ENCODE measurements at regions not wholly inside any gene's neighbourhood (a gene's known extent, or its start where the extent isn't known, plus 50 kb on each side); places are given as distances from the start of the nearest gene placed in this dataset.

DNA sequence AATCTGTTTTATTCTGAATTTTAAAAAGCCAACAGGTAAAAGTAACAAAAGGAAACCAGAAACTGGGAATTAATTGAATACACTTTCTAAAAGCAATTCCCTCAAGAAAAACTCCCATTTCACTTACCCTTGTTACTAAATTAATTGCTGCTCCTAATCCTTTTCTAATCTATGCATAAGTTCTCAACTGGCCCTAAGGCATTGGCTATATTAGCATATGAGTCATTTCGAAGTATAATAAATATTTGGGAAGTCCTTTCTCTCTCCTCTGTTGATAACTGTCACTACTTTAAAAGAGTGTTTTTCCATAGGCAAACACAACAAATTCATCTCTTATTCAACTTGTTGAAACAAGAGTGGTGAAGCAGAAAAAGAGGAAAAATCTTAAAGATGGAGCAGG lies 486.5 kb upstream of the HTR2C start:
- TF ChIP-seq YY1 (IDR thresholded peaks at IDR 0.05; ENCODE audit: insufficient read depth, insufficient read length) (no peak), SUZ12 (IDR thresholded peaks at IDR 0.05; ENCODE audit: extremely low read depth, insufficient read depth, insufficient read length) (no peak), ZNF274 (IDR thresholded peaks at IDR 0.05; ENCODE audit: low read depth, low read length) (no peak)
- no peaks in the 10 kb centered on the region for H3K27me3 ChIP-seq (ENCODE audit: insufficient read depth, insufficient read length)

DNA sequence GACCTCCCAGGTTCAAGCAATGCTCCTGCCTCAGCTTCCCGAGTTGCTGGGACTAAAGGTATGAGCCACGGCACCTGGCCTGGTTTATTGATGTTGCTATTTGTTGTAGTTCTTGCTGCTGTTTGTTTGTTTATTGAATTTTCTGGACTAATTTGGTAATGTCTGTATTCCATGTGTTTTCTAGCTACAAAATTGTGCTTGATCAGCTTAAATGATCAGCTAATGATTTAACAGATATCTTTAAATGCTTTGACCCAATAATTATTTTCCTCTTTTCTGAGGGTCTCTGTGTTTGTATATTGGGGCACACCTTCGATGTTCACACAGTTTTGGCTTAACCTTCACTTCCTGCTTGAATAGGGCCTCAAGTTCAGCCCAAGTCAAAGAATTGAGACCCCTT lies 488.1 kb upstream of the HTR2C start:
- H3K36me3 ChIP-seq (ENCODE audit: insufficient read depth, insufficient read length, low read length) = no peaks in the 10 kb centered on the region
- no peak for DNase-seq (ENCODE audit: low read depth, low spot score)
- TF ChIP-seq ZNF274 (IDR thresholded peaks at IDR 0.05; ENCODE audit: low read depth, low read length) = no peak
- TF ChIP-seq SUZ12 (IDR thresholded peaks at IDR 0.05; ENCODE audit: extremely low read depth, insufficient read depth, insufficient read length) = no peak
- no peak for TF ChIP-seq YY1 (IDR thresholded peaks at IDR 0.05; ENCODE audit: insufficient read depth, insufficient read length)
- no peak overlapping the region for H3K9ac ChIP-seq (ENCODE audit: insufficient read length, low read depth)
- no peaks in the 10 kb centered on the region for H3K27me3 ChIP-seq (ENCODE audit: insufficient read depth, insufficient read length)
- no peak overlapping the region for H3K4me3 ChIP-seq (ENCODE audit: insufficient read length, low read depth)
- H3K9me3 ChIP-seq (ENCODE audit: insufficient read depth, low read length) = no peaks in the 10 kb centered on the region
- H3K4me1 ChIP-seq (ENCODE audit: insufficient read depth, insufficient read length) = no peaks in the 10 kb centered on the region

More for the DNA sequence above, 486.5 kb upstream of the HTR2C start:
- Histone ChIP-seq H3K36me3 (ENCODE audit: insufficient read depth, insufficient read length, low read length) (no peaks in the 10 kb centered on the region), H3K9ac (ENCODE audit: insufficient read length, low read depth) (no peak overlapping the region), H3K4me3 (ENCODE audit: insufficient read length, low read depth) (no peak overlapping the region), H3K4me1 (ENCODE audit: insufficient read depth, insufficient read length) (no peaks in the 10 kb centered on the region), H3K9me3 (ENCODE audit: insufficient read depth, low read length) (no peaks in the 10 kb centered on the region)
- DNase-seq (ENCODE audit: low read depth, low spot score) = no peak

DNA sequence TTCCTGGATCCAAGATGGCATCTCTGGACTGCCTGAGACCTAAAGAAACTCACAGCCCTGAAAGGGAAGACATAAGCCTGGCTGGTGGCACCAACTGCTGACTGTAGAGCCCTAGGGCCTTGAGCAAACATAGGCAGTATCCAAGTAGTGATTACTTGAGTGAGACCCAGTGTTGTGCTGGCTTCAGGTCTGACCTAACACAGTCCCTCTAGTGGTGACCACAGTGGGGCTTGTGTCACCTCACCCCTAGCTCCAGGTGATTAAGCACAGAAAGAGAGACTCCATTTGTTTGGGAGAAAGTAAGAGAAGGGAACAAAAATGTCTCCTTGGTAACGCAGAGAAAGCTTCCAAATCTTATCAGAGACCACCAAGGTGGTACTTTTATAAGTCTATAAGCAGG lies 496.3 kb upstream of the HTR2C start:
- H3K4me1 ChIP-seq (ENCODE audit: insufficient read depth, insufficient read length) = no peaks in the 10 kb centered on the region
- no peaks in the 10 kb centered on the region for H3K27me3 ChIP-seq (ENCODE audit: insufficient read depth, insufficient read length)
- H3K9me3 ChIP-seq (ENCODE audit: insufficient read depth, low read length) = no peaks in the 10 kb centered on the region
- no peak overlapping the region for H3K4me3 ChIP-seq (ENCODE audit: insufficient read length, low read depth)
- TF ChIP-seq YY1 (IDR thresholded peaks at IDR 0.05; ENCODE audit: insufficient read depth, insufficient read length) (no peak), SUZ12 (IDR thresholded peaks at IDR 0.05; ENCODE audit: extremely low read depth, insufficient read depth, insufficient read length) (no peak), ZNF274 (IDR thresholded peaks at IDR 0.05; ENCODE audit: low read depth, low read length) (no peak)
- H3K36me3 ChIP-seq (ENCODE audit: insufficient read depth, insufficient read length, low read length) = no peaks in the 10 kb centered on the region
- no peak for DNase-seq (ENCODE audit: low read depth, low spot score)
- H3K9ac ChIP-seq (ENCODE audit: insufficient read length, low read depth) = no peak overlapping the region

DNA sequence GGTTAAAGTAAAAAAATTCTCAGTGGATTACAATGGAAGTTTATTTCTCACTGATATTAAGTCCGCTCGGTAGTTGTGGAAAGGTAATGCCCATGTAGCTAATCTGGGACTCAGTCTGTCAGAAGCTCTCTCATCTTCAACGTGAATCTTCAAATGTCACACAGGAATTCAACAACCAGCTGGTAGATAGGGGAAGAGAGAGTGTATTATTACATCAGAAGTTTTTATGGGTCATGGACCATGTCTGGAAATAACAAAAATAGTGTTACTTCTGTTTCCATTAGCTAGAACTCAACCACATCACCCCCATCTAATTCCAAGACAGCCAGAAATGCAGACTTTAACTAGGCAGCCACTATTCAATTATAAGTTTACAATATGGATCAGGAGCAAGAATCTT lies 506.1 kb upstream of the HTR2C start:
- no peaks in the 10 kb centered on the region for H3K36me3 ChIP-seq (ENCODE audit: insufficient read depth, insufficient read length, low read length)
- no peak for TF ChIP-seq ZNF274 (IDR thresholded peaks at IDR 0.05; ENCODE audit: low read depth, low read length)
- no peak for TF ChIP-seq YY1 (IDR thresholded peaks at IDR 0.05; ENCODE audit: insufficient read depth, insufficient read length)
- TF ChIP-seq SUZ12 (IDR thresholded peaks at IDR 0.05; ENCODE audit: extremely low read depth, insufficient read depth, insufficient read length) = no peak
- no peak overlapping the region for H3K4me3 ChIP-seq (ENCODE audit: insufficient read length, low read depth)
- no peaks in the 10 kb centered on the region for H3K4me1 ChIP-seq (ENCODE audit: insufficient read depth, insufficient read length)
- no peak overlapping the region for H3K9ac ChIP-seq (ENCODE audit: insufficient read length, low read depth)
- H3K9me3 ChIP-seq (ENCODE audit: insufficient read depth, low read length) = no peaks in the 10 kb centered on the region
- no peaks in the 10 kb centered on the region for H3K27me3 ChIP-seq (ENCODE audit: insufficient read depth, insufficient read length)
- DNase-seq (ENCODE audit: low read depth, low spot score) = no peak

- Histone ChIP-seq H3K36me3 (ENCODE audit: insufficient read depth, insufficient read length, low read length) (no peaks in the 10 kb centered on the region), H3K4me3 (ENCODE audit: insufficient read length, low read depth) (no peak overlapping the region), H3K4me1 (ENCODE audit: insufficient read depth, insufficient read length) (no peaks in the 10 kb centered on the region), H3K27me3 (ENCODE audit: insufficient read depth, insufficient read length) (no peaks in the 10 kb centered on the region), H3K9ac (ENCODE audit: insufficient read length, low read depth) (no peak overlapping the region), H3K9me3 (ENCODE audit: insufficient read depth, low read length) (peaks cover 4% of the 10 kb centered on the region; the same call in 1 of the 2 replicates)
- TF ChIP-seq YY1 (IDR thresholded peaks at IDR 0.05; ENCODE audit: insufficient read depth, insufficient read length) = no peak
- TF ChIP-seq SUZ12 (IDR thresholded peaks at IDR 0.05; ENCODE audit: extremely low read depth, insufficient read depth, insufficient read length) = no peak
- TF ChIP-seq ZNF274 (IDR thresholded peaks at IDR 0.05; ENCODE audit: low read depth, low read length) = no peak
- DNase-seq (ENCODE audit: low read depth, low spot score) = no peak
These were observed 508.7 kb upstream of the HTR2C start for GRCh38 chrX:114075073-114075673.

- H3K27me3 ChIP-seq (ENCODE audit: insufficient read depth, insufficient read length) = no peaks in the 10 kb centered on the region
- no peak for DNase-seq (ENCODE audit: low read depth, low spot score)
- no peak overlapping the region for H3K9ac ChIP-seq (ENCODE audit: insufficient read length, low read depth)
- H3K36me3 ChIP-seq (ENCODE audit: insufficient read depth, insufficient read length, low read length) = no peaks in the 10 kb centered on the region
- no peak overlapping the region for H3K4me3 ChIP-seq (ENCODE audit: insufficient read length, low read depth)
- TF ChIP-seq YY1 (IDR thresholded peaks at IDR 0.05; ENCODE audit: insufficient read depth, insufficient read length) (no peak), SUZ12 (IDR thresholded peaks at IDR 0.05; ENCODE audit: extremely low read depth, insufficient read depth, insufficient read length) (no peak), ZNF274 (IDR thresholded peaks at IDR 0.05; ENCODE audit: low read depth, low read length) (no peak)
- H3K4me1 ChIP-seq (ENCODE audit: insufficient read depth, insufficient read length) = no peaks in the 10 kb centered on the region
- H3K9me3 ChIP-seq (ENCODE audit: insufficient read depth, low read length) = peaks cover 4% of the 10 kb centered on the region; the same call in 1 of the 2 replicates
These were observed 510.0 kb upstream of the HTR2C start for GRCh38 chrX:114073926-114074325.

- Histone ChIP-seq H3K36me3 (ENCODE audit: insufficient read depth, insufficient read length, low read length) (no peaks in the 10 kb centered on the region), H3K9me3 (ENCODE audit: insufficient read depth, low read length) (peaks cover 4% of the 10 kb centered on the region; the same call in 1 of the 2 replicates), H3K4me1 (ENCODE audit: insufficient read depth, insufficient read length) (no peaks in the 10 kb centered on the region), H3K4me3 (ENCODE audit: insufficient read length, low read depth) (no peak overlapping the region), H3K27me3 (ENCODE audit: insufficient read depth, insufficient read length) (no peaks in the 10 kb centered on the region), H3K9ac (ENCODE audit: insufficient read length, low read depth) (no peak overlapping the region)
- no peak for TF ChIP-seq YY1 (IDR thresholded peaks at IDR 0.05; ENCODE audit: insufficient read depth, insufficient read length)
- TF ChIP-seq SUZ12 (IDR thresholded peaks at IDR 0.05; ENCODE audit: extremely low read depth, insufficient read depth, insufficient read length) = no peak
- TF ChIP-seq ZNF274 (IDR thresholded peaks at IDR 0.05; ENCODE audit: low read depth, low read length) = no peak
- no peak for DNase-seq (ENCODE audit: low read depth, low spot score)
These were observed 512.5 kb upstream of the HTR2C start for GRCh38 chrX:114071412-114071811.
